HepG2 (cell line): ENCODE measurements at regions not wholly inside any gene's neighbourhood (a gene's known extent, or its start where the extent isn't known, plus 50 kb on each side); places are given as distances from the start of the nearest gene placed in this dataset.

Experiments used
- ATAC-seq: fragments of 200-7000 bp; cut with Tn5 transposase; 3 replicates; pipeline ENCODE4 v1.9.1; 2020; ENCODE audit warnings: mild to moderate bottlenecking, moderate library complexity
- BruUV-seq: library from RNA; stranded (reverse); fragments of 400-500 nt; replicated peaks from 2 replicates; lab custom pipeline; 2021; lab: Mats Ljungman, UMichigan
- CTCF ChIA-PET: fragments of 300-600 bp; formaldehyde crosslinking; extraction: SDS; loops from one replicate; lab custom pipeline; 2021; ENCODE audit warnings: low total read pairs, inconsistent platforms, low intra/inter-chr PET ratio; lab: Yijun Ruan, JAX
- POLR2A ChIA-PET: fragments of 350-600 bp; sonication (Branson Sonifier 250); formaldehyde crosslinking; loops from one replicate; lab custom pipeline; 2020; ENCODE audit warnings: antibody characterized with exemption, inconsistent platforms; lab: Yijun Ruan, JAX
- DNase-seq: peaks from one replicate; pipeline ENCODE4 v3.0.0-alpha.2; 2015; ENCODE audit warnings: low spot score
- FAIRE-seq: peaks from 3 replicates; lab custom pipeline; 2011; peaks lifted over from hg19 to GRCh38; lab: Jason Lieb, UNC
- H2AFZ ChIP-seq: one replicate; pipeline ENCODE4 v1.6.1; 2011; ENCODE audit warnings: low read length, inconsistent platforms
- H3K27ac ChIP-seq: fragments of 300-600 bp; 3 replicates; pipeline ENCODE4 v1.8.0; 2011; ENCODE audit warnings: mixed run types, mild to moderate bottlenecking, mixed read lengths, low read length, inconsistent platforms; ENCODE audit not compliant: insufficient read depth; ENCODE audit errors: extremely low read length
- H3K27me3 ChIP-seq, 2 experiments: fragments of 200-600 bp in 1 of 2; 2 replicates in 1 of 2; 3 replicates in 1 of 2; pipeline versions ENCODE4 v1.6.0 to v1.8.0; 2011; ENCODE audit warnings: low read length in 2 of 2, mild to moderate bottlenecking in 2 of 2, moderate library complexity in 2 of 2, inconsistent platforms in 1 of 2; ENCODE audit not compliant: insufficient read depth in 2 of 2, control insufficient read depth in 1 of 2
- H3K36me3 ChIP-seq, 2 experiments: fragments of 200-600 bp in 1 of 2; replicated peaks in 1 of 2; 2 replicates in 1 of 2; 3 replicates in 1 of 2; pipeline versions ENCODE4 v1.5.1 to v1.8.0; 2011; ENCODE audit warnings: low read length in 2 of 2, inconsistent platforms in 1 of 2; ENCODE audit not compliant: insufficient read depth in 2 of 2, control insufficient read depth in 1 of 2
- H3K4me1 ChIP-seq: 2 replicates; pipeline ENCODE4 v1.5.1; 2012; ENCODE audit warnings: low read length, inconsistent platforms; ENCODE audit not compliant: insufficient read depth
- H3K4me2 ChIP-seq: 2 replicates; pipeline ENCODE4 v1.6.0; 2011; ENCODE audit warnings: low read depth, low read length, inconsistent platforms
- H3K4me3 ChIP-seq, 3 experiments: fragments of 200-600 bp in 1 of 3; sonication (generic), shearing (Covaris generic) in 1 of 3; replicated peaks in 1 of 3; 2 replicates each; pipeline ENCODE4 v1.5.1; 2011 to 2016; ENCODE audit warnings: low read length in 3 of 3, inconsistent platforms in 2 of 3, low read depth in 2 of 3, mild to moderate bottlenecking in 2 of 3, control low read depth in 1 of 3, mixed read lengths in 1 of 3; ENCODE audit not compliant: insufficient read depth in 1 of 3
- H3K79me2 ChIP-seq: one replicate; pipeline ENCODE4 v1.6.1; 2011; ENCODE audit warnings: low read length, inconsistent platforms; ENCODE audit not compliant: insufficient read depth
- H3K9ac ChIP-seq: 2 replicates; pipeline ENCODE4 v1.6.0; 2011; ENCODE audit warnings: mild to moderate bottlenecking, low read depth, low read length, inconsistent platforms; ENCODE audit not compliant: insufficient read depth
- H3K9me3 ChIP-seq: 2 replicates; pipeline ENCODE4 v1.5.1; 2012; ENCODE audit warnings: mild to moderate bottlenecking, low read length
- H4K20me1 ChIP-seq: 2 replicates; pipeline ENCODE4 v1.6.0; 2011; ENCODE audit warnings: inconsistent platforms, mild to moderate bottlenecking, low read length, moderate library complexity; ENCODE audit not compliant: insufficient read depth
- ATAD3A ChIP-seq: sonication (generic); formaldehyde crosslinking; IDR thresholded peaks from 2 replicates; pipeline ENCODE4 v1.4.0; 2020; ENCODE audit warnings: missing genetic modification reagents
- HMG20B ChIP-seq: conservative IDR thresholded peaks from 2 replicates; pipeline ENCODE4 v1.6.1; 2016; ENCODE audit warnings: missing genetic modification reagents, missing compliant biosample characterization
- MAFF ChIP-seq: IDR thresholded peaks from 2 replicates; pipeline ENCODE4 v1.6.1; 2011; ENCODE audit warnings: low read depth, low read length, improper control_type of control experiment
- MAFK ChIP-seq, 2 experiments: IDR thresholded peaks in 1 of 2; conservative IDR thresholded peaks in 1 of 2; 2 replicates each; pipeline ENCODE4 v1.6.1; 2011; ENCODE audit warnings: improper control_type of control experiment in 2 of 2, low read length in 2 of 2
- MTF2 ChIP-seq: sonication (generic); formaldehyde crosslinking; IDR thresholded peaks from 2 replicates; pipeline ENCODE4 v1.5.0; 2020; ENCODE audit warnings: missing genetic modification reagents, borderline replicate concordance
- ZBTB7A ChIP-seq: sonication (generic); formaldehyde crosslinking; IDR thresholded peaks from 2 replicates; pipeline ENCODE4 v1.8.0; 2022; ENCODE audit warnings: mild to moderate bottlenecking, missing genetic modification reagents
- ZNF615 ChIP-seq: sonication (generic); formaldehyde crosslinking; IDR thresholded peaks from 2 replicates; pipeline ENCODE4 v1.5.0; 2020; ENCODE audit warnings: mild to moderate bottlenecking, missing genetic modification reagents, borderline replicate concordance
- WGBS: methylation state at CpG from one replicate; pipeline ENCODE4 v1.1.6; 2017; ENCODE audit warnings: low lambda C conversion rate; 5-methylcytosine and 5-hydroxymethylcytosine counted together
- in situ Hi-C: cut with HindIII; loops from 2 replicates; pipeline ENCODE4 v1.10.0; 2017; ENCODE audit warnings: low pct_unique_long_range_greater_than_20kb; ENCODE audit not compliant: extremely low pct_ligation_motif_present
- intact Hi-C: fragments of 100-400 bp; cut with micrococcal nuclease; formaldehyde crosslinking; loops from one replicate; pipeline ENCODE4 v1.10.0; 2022; ENCODE audit not compliant: unreplicated experiment
- TF ChIP-seq, protein P1 (sequence below): sonication (generic); formaldehyde crosslinking; IDR thresholded peaks from 2 replicates; pipeline ENCODE4 v1.4.0; 2020; ENCODE audit warnings: missing genetic modification reagents; ENCODE audit errors: not compliant biosample characterization
- TF ChIP-seq, protein P2 (sequence below): sonication (generic); formaldehyde crosslinking; IDR thresholded peaks from 2 replicates; pipeline ENCODE4 v1.4.0; 2020; ENCODE audit warnings: low read depth, mild to moderate bottlenecking, missing genetic modification reagents
- TF ChIP-seq, protein P3 (sequence below): sonication (generic); formaldehyde crosslinking; IDR thresholded peaks from 2 replicates; pipeline ENCODE4 v1.4.0; 2020; ENCODE audit warnings: missing genetic modification reagents

DNA sequence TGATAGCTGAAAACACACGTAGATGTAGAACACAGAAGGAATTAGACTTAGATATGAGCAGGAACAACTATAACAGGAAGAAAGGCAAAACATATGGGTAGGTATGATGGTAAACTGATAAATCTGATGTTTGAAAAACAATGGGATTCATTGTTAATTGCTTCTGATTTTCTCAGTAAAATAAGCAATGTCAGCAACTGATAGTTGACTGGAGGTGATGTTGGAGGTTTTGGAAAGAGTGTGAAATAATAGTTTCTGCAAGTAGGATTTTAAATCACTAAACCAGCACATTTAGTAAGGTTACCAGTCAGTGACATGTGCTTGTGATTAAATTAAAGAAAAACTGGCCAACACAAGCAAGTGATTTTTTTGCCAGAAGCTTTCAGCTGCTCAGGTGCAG, 123.0 kb upstream of the CPNE8 start:
- ATAC-seq: no peak
- H3K4me3 ChIP-seq: no peak overlapping the region
- no peak for DNase-seq
- H3K79me2 ChIP-seq: no peaks in the 10 kb centered on the region
- H3K4me2 ChIP-seq: no peak overlapping the region
- no peaks in the 10 kb centered on the region for H3K9me3 ChIP-seq
- intact Hi-C loops (no loop called here), in situ Hi-C loops (no loop called here)
- no TSS peak for BruUV-seq
- no peak overlapping the region for H3K9ac ChIP-seq
- 3% methylated on average over 1 of the region's 1 CpG for WGBS
- no peaks in the 10 kb centered on the region for H3K27me3 ChIP-seq
- no peak overlapping the region for H3K27ac ChIP-seq
- no peak for FAIRE-seq
- TF ChIP-seq MAFK (conservative IDR thresholded peaks at IDR 0.05 in 1 of 2, IDR thresholded peaks at IDR 0.05 in 1 of 2; ENCODE audit: low read length in 2 of 2): peak; percentile 33 to 61; a peak in 3 of 4 replicates
- TF ChIP-seq, protein P1, sequence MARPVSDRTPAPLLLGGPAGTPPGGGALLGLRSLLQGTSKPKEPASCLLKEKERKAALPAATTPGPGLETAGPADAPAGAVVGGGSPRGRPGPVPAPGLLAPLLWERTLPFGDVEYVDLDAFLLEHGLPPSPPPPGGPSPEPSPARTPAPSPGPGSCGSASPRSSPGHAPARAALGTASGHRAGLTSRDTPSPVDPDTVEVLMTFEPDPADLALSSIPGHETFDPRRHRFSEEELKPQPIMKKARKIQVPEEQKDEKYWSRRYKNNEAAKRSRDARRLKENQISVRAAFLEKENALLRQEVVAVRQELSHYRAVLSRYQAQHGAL (CRISPR knock-in tag): no peak
- no peak for TF ChIP-seq HMG20B
- no peak for TF ChIP-seq ATAD3A (CRISPR knock-in tag)
- peak; percentile 52 for TF ChIP-seq MAFF
- no peak for TF ChIP-seq MTF2 (CRISPR knock-in tag)
- no peaks in the 10 kb centered on the region for H3K4me1 ChIP-seq
- H3K36me3 ChIP-seq: no peaks in the 10 kb centered on the region
- POLR2A ChIA-PET: no interaction called here
- no peaks in the 10 kb centered on the region for H4K20me1 ChIP-seq
- CTCF ChIA-PET: no interaction called here
- no peak overlapping the region for H2AFZ ChIP-seq

DNA sequence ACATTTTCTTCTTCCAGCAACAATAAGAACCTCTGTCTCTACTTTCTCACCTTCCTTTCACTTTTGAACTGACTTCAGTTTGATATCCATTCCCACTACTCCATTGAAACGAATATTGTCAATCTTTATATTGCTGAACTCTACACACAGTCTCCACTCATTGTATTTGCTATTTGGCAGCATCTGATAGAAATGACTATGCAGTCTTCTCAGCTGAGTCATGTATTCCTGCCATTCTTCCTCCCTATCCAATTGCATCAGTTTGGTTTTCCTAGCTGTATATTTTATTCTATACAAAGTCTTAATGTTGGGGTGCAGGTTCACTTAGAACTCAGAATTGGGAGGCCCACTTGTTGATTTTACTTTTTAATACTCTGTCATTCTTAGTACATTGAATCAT, 107.5 kb upstream of the CPNE8 start:
- no peak overlapping the region for H3K4me2 ChIP-seq
- intact Hi-C loops: no loop called here

More for the DNA sequence above, 107.5 kb upstream of the CPNE8 start:
- H3K4me3 ChIP-seq: no peak overlapping the region
- POLR2A ChIA-PET: no interaction called here
- H3K9ac ChIP-seq: no peak overlapping the region
- no TSS peak for BruUV-seq
- no peaks in the 10 kb centered on the region for H3K27me3 ChIP-seq
- no peaks in the 10 kb centered on the region for H3K9me3 ChIP-seq
- in situ Hi-C loops: no loop called here
- ATAC-seq (no peak), FAIRE-seq (no peak), DNase-seq (no peak)
- CTCF ChIA-PET: no interaction called here
- no peak overlapping the region for H3K27ac ChIP-seq
- H2AFZ ChIP-seq: no peak overlapping the region
- H3K36me3 ChIP-seq: no peaks in the 10 kb centered on the region
- H3K4me1 ChIP-seq: no peaks in the 10 kb centered on the region
- no peaks in the 10 kb centered on the region for H3K79me2 ChIP-seq
- WGBS: 2% methylated on average over 1 of the region's 1 CpG
- TF ChIP-seq, protein P2, sequence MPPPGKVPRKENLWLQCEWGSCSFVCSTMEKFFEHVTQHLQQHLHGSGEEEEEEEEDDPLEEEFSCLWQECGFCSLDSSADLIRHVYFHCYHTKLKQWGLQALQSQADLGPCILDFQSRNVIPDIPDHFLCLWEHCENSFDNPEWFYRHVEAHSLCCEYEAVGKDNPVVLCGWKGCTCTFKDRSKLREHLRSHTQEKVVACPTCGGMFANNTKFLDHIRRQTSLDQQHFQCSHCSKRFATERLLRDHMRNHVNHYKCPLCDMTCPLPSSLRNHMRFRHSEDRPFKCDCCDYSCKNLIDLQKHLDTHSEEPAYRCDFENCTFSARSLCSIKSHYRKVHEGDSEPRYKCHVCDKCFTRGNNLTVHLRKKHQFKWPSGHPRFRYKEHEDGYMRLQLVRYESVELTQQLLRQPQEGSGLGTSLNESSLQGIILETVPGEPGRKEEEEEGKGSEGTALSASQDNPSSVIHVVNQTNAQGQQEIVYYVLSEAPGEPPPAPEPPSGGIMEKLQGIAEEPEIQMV (CRISPR knock-in tag): no peak
- TF ChIP-seq ZBTB7A (CRISPR knock-in tag) (no peak), ZNF615 (no peak)
- TF ChIP-seq, protein P3, sequence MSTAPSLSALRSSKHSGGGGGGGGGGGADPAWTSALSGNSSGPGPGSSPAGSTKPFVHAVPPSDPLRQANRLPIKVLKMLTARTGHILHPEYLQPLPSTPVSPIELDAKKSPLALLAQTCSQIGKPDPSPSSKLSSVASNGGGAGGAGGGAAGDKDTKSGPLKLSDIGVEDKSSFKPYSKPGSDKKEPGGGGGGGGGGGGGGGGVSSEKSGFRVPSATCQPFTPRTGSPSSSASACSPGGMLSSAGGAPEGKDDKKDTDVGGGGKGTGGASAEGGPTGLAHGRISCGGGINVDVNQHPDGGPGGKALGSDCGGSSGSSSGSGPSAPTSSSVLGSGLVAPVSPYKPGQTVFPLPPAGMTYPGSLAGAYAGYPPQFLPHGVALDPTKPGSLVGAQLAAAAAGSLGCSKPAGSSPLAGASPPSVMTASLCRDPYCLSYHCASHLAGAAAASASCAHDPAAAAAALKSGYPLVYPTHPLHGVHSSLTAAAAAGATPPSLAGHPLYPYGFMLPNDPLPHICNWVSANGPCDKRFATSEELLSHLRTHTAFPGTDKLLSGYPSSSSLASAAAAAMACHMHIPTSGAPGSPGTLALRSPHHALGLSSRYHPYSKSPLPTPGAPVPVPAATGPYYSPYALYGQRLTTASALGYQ (CRISPR knock-in tag): no peak
- no peaks in the 10 kb centered on the region for H4K20me1 ChIP-seq
